ENCODE measurements at regions not wholly inside any gene's neighbourhood (a gene's known extent, or its start where the extent isn't known, plus 50 kb on each side); places are given as distances from the start of the nearest gene placed in this dataset.

- Histone ChIP-seq H3K27ac (ENCODE audit: low read length in 2 of 2) (no peak overlapping the region), H3K4me1 (ENCODE audit: control insufficient read depth in 2 of 2, insufficient read depth in 2 of 2, low read length in 2 of 2) (peaks cover 0 to 4% of the 10 kb centered on the region in 2 donors), H3K4me2 (replicated peaks; ENCODE audit: low read depth, low read length, poor library complexity, severe bottlenecking) (no peak overlapping the region), H4K20me1 (ENCODE audit: control insufficient read depth, insufficient read depth, low read length, poor library complexity, severe bottlenecking) (no peaks in the 10 kb centered on the region), H3K36me3 (replicated peaks in 1 of 2; ENCODE audit: control extremely low read depth in 1 of 2, control insufficient read depth in 1 of 2, extremely low read depth in 1 of 2, insufficient read depth in 2 of 2, low read length in 1 of 2) (no peaks in the 10 kb centered on the region), H3K4me3 (ENCODE audit: control extremely low read depth in 1 of 5, extremely low read depth in 1 of 5, insufficient read depth in 1 of 5, low read depth in 2 of 5, low read length in 4 of 5) (no peak overlapping the region), H3K9ac (ENCODE audit: low read length) (no peak overlapping the region), H3K79me2 (ENCODE audit: control insufficient read depth, insufficient read depth, low read length) (no peaks in the 10 kb centered on the region), H3K9me3 (ENCODE audit: control extremely low read depth in 1 of 3, control insufficient read depth in 2 of 3, insufficient read depth in 1 of 3, low read length in 2 of 3) (peaks cover 3 to 9% (median 6%) of the 10 kb centered on the region in 3 donors), H2AFZ (ENCODE audit: insufficient read depth, low read depth, low read length, poor library complexity, severe bottlenecking) (no peak overlapping the region), H3K27me3 (replicated peaks in 1 of 4; ENCODE audit: control extremely low read depth in 1 of 4, control insufficient read depth in 3 of 4, insufficient read depth in 4 of 4, low read length in 3 of 4) (no peaks in the 10 kb centered on the region)
- Mint-ChIP-seq H3K27me3 (no peaks in the 10 kb centered on the region), H3K4me1 (peaks cover 19% of the 10 kb centered on the region), H3K4me3 (no peak overlapping the region), H3K9me3 (ENCODE audit: insufficient read depth) (peaks cover 3% of the 10 kb centered on the region), H3K27ac (no peak overlapping the region)
- TF ChIP-seq EZH2 (IDR thresholded peaks at IDR 0.05; ENCODE audit: borderline replicate concordance, insufficient read depth, low read depth, low read length, poor library complexity, severe bottlenecking) (no peak), CTCF (IDR thresholded peaks at IDR 0.05) (no peak)
- CTCF ChIA-PET, result interaction anchor here (1.3 kb wide), 1 partner anchor 10 kb away, joined by 4 read pairs; no protein-coding TSS in a partner anchor
- 40% methylated on average over 7 of the region's 7 CpGs for WGBS (ENCODE audit: insufficient coverage)
- POLR2A ChIA-PET, result no interaction called here
- ATAC-seq (ENCODE audit: low read depth) (no peak), DNase-seq (no peak)
- intact Hi-C loops (cut with micrococcal nuclease), result no loop called here
Observed at GRCh38 chr2:11914455-11914854, 168.0 kb downstream of the LPIN1 start.

DNA sequence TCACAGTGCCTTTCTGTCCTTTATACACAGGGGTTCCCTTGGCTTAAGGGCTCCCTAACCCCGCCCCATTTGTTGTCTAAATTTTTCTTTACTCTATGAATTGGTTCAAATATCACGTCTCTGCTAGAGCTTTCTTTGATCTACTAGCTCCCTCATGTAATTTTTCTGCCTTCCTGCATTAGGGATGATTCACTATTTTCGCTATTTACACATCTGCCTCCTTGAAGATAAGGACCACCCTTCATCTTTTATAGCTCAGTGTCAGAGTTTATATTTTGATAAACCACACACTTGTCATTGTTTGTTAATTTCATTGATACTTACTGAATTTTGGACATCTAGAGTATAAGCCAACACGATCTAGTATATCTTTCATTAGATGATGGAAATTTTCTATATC, 169.2 kb downstream of the LPIN1 start:
- Histone ChIP-seq H3K4me3 (ENCODE audit: control extremely low read depth in 1 of 5, extremely low read depth in 1 of 5, insufficient read depth in 1 of 5, low read depth in 2 of 5, low read length in 4 of 5) (no peak overlapping the region), H2AFZ (ENCODE audit: insufficient read depth, low read depth, low read length, poor library complexity, severe bottlenecking) (no peak overlapping the region), H3K79me2 (ENCODE audit: control insufficient read depth, insufficient read depth, low read length) (no peaks in the 10 kb centered on the region), H3K9ac (ENCODE audit: low read length) (no peak overlapping the region), H3K27me3 (replicated peaks in 1 of 4; ENCODE audit: control extremely low read depth in 1 of 4, control insufficient read depth in 3 of 4, insufficient read depth in 4 of 4, low read length in 3 of 4) (no peaks in the 10 kb centered on the region), H3K27ac (ENCODE audit: low read length in 2 of 2) (no peak overlapping the region), H3K9me3 (ENCODE audit: control extremely low read depth in 1 of 3, control insufficient read depth in 2 of 3, insufficient read depth in 1 of 3, low read length in 2 of 3) (peaks cover 3 to 9% (median 6%) of the 10 kb centered on the region in 3 donors), H3K4me1 (ENCODE audit: control insufficient read depth in 2 of 2, insufficient read depth in 2 of 2, low read length in 2 of 2) (peaks cover 0 to 4% of the 10 kb centered on the region in 2 donors), H3K4me2 (replicated peaks; ENCODE audit: low read depth, low read length, poor library complexity, severe bottlenecking) (no peak overlapping the region), H3K36me3 (replicated peaks in 1 of 2; ENCODE audit: control extremely low read depth in 1 of 2, control insufficient read depth in 1 of 2, extremely low read depth in 1 of 2, insufficient read depth in 2 of 2, low read length in 1 of 2) (no peaks in the 10 kb centered on the region), H4K20me1 (ENCODE audit: control insufficient read depth, insufficient read depth, low read length, poor library complexity, severe bottlenecking) (no peaks in the 10 kb centered on the region)
- DNase-seq, result no peak
- Mint-ChIP-seq H3K9me3 (ENCODE audit: insufficient read depth) (peaks cover 3% of the 10 kb centered on the region), H3K27me3 (no peaks in the 10 kb centered on the region), H3K4me1 (peaks cover 19% of the 10 kb centered on the region), H3K4me3 (no peak overlapping the region), H3K27ac (no peak overlapping the region)
- intact Hi-C loops (cut with micrococcal nuclease), result no loop called here
- ATAC-seq (ENCODE audit: low read depth), result no peak
- WGBS (ENCODE audit: insufficient coverage), result no CpG with 5 or more reads among the region's 4 CpGs
- CTCF ChIA-PET, result no interaction called here
- TF ChIP-seq EZH2 (IDR thresholded peaks at IDR 0.05; ENCODE audit: borderline replicate concordance, insufficient read depth, low read depth, low read length, poor library complexity, severe bottlenecking), result no peak
- TF ChIP-seq CTCF (IDR thresholded peaks at IDR 0.05), result no peak
- POLR2A ChIA-PET, result no interaction called here

Measured in B cell (primary cell).